ENCODE measurements at regions not wholly inside any gene's neighbourhood (a gene's known extent, or its start where the extent isn't known, plus 50 kb on each side); places are given as distances from the start of the nearest gene placed in this dataset.

DNA sequence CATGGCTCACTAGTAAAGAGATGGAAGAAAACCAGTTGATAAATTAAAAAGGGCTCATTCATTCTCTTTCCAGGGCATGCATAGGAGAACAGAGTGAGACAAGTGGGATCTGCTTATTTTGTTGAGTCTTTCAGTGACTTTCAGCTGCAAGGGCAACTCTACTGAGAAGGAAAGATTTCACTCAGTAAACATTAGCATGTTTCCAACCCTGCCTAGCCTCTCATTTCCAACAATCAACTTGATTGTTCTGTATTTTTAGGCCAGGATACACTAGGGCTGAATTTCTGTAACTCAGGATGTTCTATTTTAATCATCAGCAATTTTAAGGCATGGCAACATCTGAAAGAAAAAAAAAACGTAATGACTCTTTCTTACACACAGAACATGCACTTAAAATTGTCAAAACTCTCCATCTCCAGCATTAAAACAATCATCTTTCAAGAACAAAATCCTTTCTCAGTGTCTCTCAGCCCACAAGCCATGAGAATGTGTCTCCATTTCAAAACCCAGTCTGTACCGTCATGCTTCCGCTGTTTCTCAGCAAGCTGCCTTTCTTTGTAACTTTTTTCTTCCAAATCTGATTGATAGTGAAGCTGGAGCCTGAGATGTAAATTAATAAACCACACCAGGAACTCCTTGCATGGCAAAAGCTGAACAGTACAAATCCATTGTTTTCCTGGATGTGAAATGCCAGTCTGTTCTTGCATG is 147.2 kb upstream of the KLF14 start:
- DNase-seq = no peak

DNA sequence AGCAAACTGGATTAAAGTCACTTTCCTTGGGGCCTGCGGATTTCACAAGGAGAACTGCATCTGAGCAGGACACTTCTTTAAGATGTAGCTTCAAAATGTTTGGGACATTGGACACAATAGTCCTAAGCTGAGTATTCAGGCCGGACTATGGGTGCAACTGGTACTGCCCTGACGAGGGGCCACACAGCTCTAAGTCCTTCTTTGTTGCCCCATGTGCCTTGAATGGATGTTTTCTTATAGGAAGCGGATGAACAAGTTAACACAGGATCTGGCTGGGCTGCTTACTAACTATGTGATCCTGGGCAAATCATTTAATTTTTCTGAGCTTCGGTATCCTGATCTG is 147.8 kb upstream of the KLF14 start:
- no peak for DNase-seq

DNA sequence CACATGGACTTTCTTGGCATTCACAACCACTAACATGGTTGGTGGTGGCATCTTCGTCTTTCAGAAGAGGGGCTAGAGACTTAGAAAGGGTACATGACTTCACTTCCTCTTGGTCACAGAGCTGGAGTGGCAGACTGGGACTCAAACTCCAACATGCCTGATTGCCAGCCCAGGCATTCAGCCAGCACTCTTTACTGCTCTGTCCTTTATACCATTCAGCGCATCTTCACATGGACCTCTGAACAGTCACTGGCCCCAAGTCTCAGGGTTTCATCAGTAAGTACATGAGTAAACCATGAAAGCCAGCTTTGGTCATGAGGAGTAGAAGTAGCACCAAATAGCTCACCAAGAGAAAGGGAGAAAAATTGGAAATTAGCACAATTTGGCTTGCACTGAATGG is 148.4 kb upstream of the KLF14 start:
- no peak for DNase-seq

DNA sequence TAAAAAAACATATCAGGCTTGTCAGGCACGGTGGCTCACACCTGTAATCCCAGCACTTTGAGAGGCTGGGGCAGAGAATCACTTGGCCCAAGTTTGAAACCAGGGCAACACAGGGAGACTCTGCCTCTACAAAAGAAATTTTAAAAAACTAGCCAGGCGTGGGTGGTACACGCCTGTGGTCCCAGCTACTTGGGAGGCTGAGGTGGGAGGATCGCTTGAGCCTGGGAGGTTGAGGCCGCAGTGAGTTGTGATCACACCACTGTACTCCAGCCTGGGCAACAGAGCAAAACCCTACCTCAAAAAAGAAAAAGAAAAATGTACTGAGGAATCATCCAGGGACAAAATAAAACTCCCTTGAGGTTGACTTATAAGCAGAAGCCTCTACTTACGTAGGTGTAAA is 149.9 kb upstream of the KLF14 start:
- no peak for DNase-seq

DNA sequence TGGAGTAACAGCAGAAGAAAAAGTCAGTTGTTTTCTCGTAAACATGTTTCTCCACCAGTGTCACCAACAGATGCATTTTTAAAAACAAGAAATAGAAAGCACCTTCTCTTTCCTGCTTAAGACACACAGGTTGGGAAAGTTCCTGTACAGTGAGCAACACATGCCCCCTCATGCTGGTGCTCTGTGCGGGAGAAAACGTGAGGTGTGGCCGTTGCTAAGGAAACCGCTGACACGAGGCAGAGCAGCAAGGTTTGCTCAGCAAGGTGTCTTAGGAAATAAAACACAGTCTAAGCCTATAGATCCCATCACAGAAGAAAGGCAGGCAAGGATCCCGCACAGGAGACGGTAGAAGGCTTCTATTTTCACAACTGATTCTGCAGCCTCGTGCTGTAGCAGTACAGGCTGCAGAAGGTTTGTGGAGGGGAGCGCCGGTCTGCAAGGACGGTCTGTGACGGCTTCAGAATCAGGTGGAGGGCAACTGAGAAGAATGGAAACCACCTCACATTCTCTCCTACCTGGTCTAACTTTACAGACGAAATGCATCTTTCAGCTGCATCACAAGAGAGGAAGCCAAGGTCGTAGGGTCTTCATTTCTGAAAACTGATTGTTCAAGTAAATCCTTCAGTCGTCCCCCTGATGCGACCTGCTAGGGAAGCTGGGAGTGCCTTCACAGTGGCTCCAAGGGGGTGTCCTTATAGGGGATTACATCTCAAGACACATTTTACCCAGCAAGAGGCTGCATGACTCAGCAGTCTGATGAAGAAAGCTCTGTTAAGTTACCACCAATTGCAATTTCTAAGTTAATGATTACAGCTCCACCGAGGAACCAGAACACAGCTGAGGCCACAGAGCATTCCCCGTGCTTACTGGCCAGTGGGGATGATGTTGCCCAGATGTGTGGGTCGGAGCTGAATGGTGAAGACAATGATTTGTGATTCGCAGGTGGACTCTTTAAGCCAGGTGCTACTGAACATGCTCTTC is 150.7 kb upstream of the KLF14 start:
- DNase-seq = no peak

DNA sequence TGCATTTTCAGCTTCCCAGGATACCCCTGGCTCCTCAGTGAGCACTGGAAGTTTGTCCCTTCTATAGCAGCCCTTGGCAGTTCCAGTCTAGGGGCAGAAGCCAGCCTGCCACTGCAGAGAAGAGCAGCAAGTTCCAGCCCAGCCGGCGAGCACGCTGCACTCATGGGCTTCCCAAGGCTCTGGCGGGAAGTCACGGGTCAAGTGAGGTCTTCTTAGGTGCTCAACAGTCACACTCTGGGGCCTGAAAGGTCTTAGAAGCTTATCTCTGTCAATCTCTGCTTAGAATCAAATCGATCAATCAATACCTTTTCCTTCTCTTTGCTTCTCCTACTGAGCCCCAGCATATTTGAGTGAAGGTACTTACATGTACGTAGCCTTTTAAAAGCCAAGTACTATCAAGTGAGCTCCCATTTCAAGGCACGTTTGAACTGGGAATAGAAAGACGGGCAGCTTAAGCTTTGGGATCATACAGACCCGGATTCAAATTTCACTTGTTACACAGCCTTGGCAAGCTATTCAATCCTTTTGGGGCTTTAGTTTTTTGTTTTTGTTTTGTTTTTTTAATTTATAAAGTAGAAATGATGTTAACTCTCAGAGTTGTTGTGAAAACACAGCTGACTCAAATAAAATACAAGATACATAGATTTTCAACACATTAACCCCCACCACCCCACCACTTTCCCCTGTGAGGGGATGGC is 152.6 kb upstream of the KLF14 start:
- DNase-seq = no peak

DNA sequence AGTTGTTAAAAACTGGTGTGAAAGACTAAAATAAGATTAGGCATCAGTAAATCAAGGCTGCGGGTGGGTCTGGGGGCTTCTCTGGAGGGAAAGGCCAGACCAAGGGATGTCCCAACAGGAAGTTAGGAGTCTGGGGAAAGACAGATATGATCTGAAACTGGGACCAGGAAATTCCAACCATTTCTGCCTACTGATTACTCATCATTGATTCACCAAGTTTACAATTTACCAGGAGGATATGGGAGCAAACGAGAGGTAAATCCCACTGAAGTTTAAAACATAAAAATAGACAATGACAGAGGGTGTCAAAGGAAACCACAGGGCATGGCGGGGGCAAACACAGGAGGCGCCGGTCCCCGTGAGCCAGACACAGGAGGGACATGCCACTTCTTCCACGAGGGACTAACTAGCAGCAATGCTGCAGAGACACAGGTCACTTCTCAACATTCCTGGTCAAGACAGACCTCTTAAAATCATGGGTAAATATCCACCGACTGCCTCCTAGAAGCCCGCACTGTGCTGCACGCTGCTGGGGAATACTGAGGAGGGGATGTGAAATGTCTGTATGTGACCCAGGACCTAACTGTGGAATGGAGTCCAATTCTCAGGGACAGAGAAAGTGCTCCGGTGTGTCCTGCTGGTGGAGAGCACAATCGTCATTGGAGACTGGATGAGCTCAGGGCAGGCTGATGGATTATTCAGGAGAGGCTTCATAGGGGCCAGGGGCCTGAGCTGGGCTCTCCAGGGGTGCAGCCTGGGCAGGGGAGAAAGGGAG is 153.4 kb upstream of the KLF14 start:
- no peak for DNase-seq

DNA sequence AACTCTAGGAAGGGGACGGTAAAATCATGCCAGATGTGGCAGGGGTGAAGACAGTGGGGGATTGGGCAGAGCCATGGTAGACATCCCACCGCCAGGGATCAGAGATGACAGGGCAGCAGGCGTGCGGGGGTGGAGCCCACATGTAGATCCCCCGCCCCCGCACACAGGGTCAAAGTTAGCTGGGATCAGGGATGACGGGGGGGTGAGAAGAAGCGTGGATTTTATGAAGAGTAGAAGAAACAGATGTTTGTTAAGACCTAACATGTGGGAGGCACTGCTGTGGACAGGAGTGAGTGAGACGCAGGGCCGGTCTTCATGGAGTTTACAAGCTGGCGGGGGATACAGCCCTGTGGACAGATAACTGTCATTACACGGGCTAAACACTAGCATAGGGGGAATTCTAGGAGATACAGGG is 154.0 kb upstream of the KLF14 start:
- no peak for DNase-seq

DNA sequence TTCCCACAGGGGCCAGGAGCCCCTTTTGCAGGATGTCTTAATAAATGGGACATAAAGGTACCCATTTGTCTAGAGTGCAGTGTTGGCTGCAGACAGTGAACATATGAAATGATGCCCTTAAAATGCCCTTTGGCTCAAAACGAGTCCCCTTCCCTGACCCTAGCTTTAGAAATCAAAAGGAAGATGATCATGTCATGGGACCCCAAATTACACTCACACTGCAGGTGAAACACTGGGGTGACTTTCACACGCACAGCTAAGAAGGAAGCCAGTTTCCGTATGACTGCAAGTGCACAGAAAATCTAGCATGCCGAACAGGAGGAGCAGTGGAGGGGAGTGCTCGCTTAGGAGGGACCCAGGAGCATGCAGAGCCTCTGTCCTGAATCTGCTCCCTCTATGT is 154.5 kb upstream of the KLF14 start:
- DNase-seq = no peak

DNA sequence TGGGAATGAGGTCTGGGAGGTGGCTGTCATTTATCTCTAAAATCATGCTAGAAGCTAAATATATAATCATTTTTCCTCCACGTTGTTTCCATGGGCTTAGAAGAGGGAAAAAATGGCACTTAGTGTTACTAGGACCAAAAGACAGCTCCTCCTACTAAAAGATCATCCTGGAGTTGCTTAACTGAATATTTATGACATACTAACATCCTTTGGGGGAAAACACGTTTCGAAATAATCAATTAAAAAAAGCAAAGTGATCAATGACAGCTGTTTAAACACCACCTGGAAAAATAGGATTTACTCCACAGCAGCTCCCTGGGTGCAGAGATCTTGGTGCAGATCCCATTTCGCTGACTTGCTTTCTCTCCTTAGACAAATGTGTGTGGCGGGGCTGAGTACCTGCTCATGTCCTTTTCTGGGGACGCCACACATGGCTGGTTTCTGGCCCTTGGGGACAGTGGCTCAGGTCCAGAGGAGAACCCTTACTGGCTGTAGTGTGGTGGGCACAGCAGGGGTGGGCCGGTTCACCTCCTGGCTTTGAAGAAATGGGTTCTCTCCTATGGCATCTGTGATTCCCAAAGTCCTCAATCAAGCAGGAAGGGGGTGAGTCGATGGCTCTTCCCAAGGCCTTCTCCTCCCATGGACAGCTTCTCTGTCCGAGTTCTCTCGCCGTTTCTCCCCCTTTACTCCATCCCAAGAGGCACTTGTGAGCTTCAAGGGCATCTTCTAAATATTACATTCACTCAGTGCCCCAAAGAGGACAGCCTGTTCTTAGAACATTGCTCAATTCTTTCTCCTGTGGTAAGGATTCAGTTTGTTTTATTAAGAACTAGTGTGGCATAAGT is 156.4 kb upstream of the KLF14 start:
- no peak for DNase-seq

DNA sequence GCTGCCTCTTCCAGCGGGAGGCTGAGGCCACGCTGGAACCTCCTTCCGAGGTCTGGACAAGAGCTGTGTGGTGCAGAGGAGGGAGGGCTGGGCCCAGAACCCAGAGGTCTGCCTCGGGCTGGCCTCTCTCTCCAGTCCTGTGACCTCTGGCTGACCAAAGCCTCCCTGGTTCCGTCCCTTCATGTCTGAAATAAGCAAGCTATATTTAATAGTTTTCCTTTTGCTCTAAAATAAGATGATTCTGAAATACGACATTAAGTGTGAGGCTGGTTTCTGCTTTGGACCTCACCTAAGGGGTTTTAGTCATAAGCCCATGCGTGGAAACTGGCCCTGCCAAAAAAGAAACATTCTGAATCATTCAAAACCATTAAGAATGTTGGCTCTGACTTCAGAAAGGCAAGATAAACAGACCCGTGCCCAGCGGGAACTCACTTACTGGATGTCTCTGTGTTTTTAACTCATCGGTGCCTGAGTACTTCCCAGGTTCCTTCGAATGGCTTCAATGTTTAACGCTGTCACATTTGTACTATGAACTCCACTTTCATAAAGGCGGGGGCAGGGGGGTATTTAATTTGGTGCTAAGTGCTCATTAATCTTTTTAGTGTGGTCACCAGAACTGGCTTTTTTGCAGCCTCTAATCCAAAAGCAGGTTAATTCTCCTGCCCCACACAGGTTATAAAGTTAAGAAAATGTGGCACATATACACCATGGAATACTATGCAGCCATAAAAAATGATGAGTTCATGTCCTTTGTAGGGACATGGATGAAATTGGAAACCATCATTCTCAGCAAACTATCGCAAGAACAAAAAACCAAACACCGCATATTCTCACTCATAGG is 157.5 kb upstream of the KLF14 start:
- no peak for DNase-seq

DNA sequence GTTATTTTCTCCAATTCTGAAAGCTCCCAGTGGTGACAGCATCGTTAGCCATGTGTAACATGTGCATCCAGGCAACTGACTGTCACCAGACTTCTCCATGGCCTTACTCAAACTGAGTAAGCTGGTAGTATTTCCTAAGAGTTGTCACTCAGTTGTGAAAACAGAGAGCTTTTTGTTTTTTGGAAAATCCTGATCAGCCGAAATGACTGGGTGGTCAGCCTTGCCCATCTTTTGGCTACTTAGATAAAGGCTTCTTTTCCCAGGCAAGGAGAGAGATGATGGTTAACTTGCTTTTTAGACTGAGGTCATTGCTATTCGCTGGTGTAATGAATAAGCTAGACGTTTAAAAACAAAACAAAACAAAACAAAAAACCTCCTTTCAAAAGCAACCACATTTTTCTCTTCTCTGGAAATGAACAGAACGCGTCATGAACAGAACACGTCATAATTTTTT is 159.5 kb upstream of the KLF14 start:
- no peak for DNase-seq

DNA sequence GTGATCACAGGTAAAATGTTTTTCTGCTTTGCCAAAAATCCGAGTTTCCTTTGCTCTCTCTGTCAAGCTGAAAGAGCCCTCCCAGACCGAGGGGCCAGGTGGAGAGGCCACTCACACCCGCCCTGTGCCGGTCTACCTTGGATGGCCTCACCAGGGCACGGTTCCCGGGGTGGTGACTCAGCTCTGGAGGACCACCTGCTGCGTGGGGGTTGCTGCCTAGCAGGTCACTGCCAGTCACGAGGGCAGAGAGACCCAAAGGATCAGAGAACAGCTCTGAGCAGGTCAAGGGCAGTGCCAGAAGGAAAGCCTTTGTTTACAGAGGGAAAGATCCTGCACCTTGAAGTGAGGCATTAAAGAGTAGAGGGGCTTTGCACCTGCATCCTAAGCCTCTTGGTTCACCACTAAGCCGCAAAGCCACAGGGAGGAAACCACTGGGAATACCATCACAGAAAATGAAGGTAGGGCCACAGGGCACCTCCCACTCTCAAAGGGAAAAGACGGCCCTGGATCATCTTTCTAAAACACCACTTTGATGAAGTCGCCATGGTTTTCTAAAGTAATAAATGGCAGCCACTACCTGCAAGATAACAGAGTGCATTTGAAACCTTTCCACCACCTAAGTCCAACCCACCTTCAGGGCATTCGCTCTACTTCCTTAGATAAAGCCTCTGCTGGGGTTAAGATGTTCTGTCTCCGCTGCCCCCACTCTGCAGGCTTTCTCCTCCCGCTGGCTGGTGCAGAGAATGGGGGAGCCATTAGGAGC is 160.3 kb upstream of the KLF14 start:
- no peak for DNase-seq

DNA sequence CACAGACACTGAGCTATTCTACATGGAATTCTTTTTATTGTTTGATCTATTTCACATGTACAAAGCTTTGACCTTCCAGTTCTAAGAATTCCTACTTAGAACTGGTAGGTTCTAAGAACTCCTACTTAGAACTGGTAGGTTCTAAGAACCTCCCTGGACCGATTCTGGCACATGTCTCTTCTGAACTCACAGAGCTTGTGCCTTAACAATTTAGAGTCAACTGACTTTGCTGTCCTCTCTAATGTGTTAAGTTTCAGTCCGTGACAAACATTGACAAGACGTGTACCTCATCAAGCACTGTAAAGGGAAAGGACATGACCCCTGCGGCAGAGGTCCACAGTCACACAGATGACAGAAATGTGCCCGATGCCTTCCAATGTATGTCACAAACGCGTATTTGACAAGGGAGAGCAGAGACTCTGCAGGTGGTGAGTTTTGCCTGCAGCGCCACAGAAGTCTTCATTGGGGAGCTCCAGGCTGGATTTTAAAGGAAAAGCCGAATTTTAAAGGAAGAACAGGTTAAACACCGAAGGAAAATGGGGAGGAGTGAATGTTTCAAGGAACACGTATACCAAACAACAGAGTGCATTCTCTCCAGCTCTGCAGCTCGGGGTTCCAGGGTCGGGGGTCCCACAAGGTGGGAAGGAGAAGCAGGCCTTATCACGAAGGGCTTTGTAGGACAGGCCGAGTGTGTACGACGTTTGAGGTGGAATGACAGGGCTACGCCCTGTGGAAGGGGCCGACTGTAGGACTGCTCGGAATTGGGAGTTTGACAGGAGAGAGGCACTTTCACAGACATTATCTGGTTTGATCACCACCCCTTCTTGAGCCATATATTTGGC is 161.1 kb upstream of the KLF14 start:
- no peak for DNase-seq

DNA sequence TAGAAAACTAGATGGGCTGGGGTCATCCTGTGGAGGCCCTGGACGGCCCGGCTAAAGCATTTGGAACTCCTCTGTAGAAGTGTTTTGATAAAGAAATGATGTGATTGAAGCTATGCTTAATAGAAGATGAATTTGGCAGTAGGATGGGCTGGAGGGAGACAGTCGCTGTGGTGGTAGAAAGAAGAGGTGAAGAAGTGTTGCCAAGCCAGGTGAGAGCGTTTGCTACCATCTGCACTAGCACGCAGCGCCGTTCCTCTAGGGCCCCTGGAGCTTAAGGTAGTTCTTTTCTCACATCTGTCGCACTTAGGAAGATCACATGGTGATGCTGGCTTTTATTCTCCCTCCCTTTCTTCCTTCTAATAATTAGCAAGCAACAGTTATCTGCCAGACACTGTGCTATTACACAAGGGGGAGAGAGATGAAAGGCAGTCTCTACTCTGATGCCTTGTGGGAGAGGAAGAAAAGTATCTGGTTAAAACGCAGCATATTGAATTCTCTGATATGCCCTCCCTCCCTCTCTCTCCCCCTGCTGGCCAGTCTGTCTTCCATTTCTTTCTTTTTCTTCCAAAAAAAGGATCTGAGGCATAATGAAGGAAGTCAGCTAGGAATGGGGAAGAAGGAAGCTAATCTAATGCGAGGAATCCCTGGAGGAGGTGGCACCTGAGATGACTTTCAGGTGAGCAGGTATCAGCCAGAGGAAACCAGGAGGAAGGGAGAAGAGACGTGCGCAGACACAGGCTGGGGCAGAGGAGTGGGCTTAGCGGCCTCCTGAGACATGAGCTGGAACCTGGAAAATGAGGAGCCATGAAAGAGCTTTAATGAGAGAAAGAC is 162.3 kb upstream of the KLF14 start:
- DNase-seq = peak; percentile 83

DNA sequence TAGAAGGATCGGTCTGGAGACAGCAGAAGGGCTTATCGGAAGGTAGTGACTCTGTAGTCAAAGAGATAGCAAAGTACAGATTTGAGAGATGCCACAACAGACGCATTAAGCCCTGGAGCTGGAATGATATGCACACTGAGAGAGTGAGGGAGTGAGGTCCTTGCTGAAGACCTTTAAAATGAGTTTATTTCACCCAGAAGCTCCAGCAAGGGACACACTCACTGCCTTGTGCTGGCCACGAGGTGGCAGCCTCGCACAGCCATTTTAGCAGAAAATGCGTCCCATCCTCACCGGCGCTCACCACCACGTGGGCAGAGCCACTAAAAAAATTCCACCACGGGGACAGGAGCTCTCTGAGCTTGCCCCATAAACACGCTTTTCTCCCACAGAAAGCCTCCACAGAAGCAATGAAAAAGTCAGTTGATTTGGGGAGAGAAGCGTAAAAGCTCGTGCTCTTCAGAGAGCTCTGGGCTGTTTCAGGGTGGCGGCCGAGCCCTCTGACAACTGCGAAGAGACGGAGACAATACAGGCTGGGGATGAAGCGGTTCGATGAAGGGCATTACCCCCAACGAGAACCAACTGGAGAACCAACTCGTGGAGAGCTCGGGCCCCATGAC is 163.0 kb upstream of the KLF14 start:
- DNase-seq = peak; percentile 18

DNA sequence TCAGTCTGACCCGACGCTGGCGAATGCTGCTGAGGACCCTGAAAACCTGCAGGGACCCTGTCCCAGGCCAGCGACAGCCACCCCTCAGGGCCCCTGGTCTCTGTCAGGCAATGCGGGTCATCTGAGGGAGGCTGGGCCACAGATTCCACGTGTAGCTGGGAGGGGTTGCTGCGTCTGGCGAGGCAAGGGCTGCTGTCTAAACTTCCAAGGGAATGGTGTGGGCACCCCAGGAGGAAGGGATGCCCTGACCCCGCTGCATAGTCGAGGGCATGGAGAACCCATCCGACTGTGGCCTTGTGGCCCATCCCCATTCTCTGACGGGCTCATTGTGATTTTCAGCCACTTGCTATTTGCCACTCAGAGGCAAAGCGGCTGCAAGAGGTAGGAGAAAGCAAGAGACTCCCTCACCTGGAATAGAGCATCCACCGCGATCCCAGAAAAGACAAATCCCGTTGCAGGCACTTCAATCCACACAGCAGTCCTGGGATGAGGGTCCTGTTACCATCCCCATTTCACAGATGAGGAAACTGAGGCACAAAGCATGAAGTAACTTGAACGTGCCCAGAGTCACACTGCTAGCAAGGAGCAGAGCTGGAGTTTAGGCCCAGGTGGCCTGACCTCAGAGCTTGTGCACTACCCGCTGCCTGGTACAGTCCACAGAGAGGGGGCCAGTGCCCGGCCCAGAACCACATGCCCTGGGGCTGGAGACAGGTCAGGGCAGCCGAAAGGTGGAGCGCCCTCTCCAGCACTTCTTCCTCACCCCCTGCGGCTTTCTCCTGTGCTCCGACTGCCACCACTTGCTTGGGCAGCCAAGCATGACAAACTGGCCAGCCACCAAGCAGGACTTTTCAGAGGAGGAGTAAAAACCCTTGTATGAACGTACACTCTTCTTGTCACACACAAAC is 163.8 kb upstream of the KLF14 start:
- no peak for DNase-seq
